OCI-M2 (cell line): ENCODE measurements at regions not wholly inside any gene's neighbourhood (a gene's known extent, or its start where the extent isn't known, plus 50 kb on each side); places are given as distances from the start of the nearest gene placed in this dataset.

ENCODE experiments used
- DNase-seq: peaks from one replicate; lab custom pipeline; 2025; ENCODE audit not compliant: unreplicated experiment; lab: John Stamatoyannopoulos, UW

GRCh38 chr3:193981504-193981903 is 154.4 kb upstream of the HES1 start:
- DNase-seq: no peak

GRCh38 chr3:193982258-193982659 is 153.7 kb upstream of the HES1 start:
- no peak for DNase-seq

- no peak for DNase-seq
Observed at GRCh38 chr3:193983846-193984818, 151.8 kb upstream of the HES1 start.

- no peak for DNase-seq
Observed at GRCh38 chr3:193984876-193985275, 151.1 kb upstream of the HES1 start.

- no peak for DNase-seq
Observed at GRCh38 chr3:193987186-193987585, 148.8 kb upstream of the HES1 start.

- no peak for DNase-seq
Observed at GRCh38 chr3:193989186-193989585, 146.8 kb upstream of the HES1 start.

GRCh38 chr3:193991666-193992424 is 144.1 kb upstream of the HES1 start:
- DNase-seq: no peak

- DNase-seq: no peak
Observed at GRCh38 chr3:193992425-193993037, 143.4 kb upstream of the HES1 start.

GRCh38 chr3:193996221-193996620 is 139.7 kb upstream of the HES1 start:
- DNase-seq: no peak

GRCh38 chr3:193996641-193997089 is 139.3 kb upstream of the HES1 start:
- no peak for DNase-seq

GRCh38 chr3:193997228-193998122 is 138.5 kb upstream of the HES1 start:
- DNase-seq: no peak

- DNase-seq: no peak
Observed at GRCh38 chr3:193998123-193998448, 137.9 kb upstream of the HES1 start.

GRCh38 chr3:193998628-193999195 is 137.2 kb upstream of the HES1 start:
- DNase-seq: no peak

GRCh38 chr3:194000100-194000499 is 135.8 kb upstream of the HES1 start:
- no peak for DNase-seq

- no peak for DNase-seq
Observed at GRCh38 chr3:194000712-194001111, 135.2 kb upstream of the HES1 start.

GRCh38 chr3:194001728-194002459 is 134.1 kb upstream of the HES1 start:
- DNase-seq: no peak

- DNase-seq: peak; percentile 30
Observed at GRCh38 chr3:194003114-194004057, 132.6 kb upstream of the HES1 start.

GRCh38 chr3:194005930-194006501 is 129.9 kb upstream of the HES1 start:
- DNase-seq: no peak
